ENCODE measurements at regions not wholly inside any gene's neighbourhood (a gene's known extent, or its start where the extent isn't known, plus 50 kb on each side); places are given as distances from the start of the nearest gene placed in this dataset.

DNA sequence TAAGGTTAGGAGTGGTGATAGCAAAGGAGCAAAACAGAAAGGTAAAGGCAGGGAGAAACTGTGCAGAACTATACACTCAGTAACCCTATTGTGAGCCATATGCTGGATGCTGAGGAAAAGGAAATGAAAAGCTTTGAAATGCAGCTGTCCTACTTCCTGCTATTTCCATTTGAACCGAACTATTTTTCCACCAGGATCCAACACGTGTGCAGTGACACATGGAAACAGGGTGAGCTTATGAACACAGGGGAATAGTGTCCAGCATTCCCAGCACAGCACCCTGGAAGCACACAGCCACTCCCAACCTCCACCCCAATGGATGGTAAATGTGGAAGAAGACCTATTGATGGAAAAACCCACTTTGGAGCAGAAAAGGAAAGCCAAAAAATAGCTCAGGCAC lies 69.0 kb upstream of the SLC12A2 start:
- no peaks in the 10 kb centered on the region for H3K9me3 ChIP-seq (ENCODE audit: control insufficient read depth, low read depth, low read length)
- no peak for TF ChIP-seq EZH2 (IDR thresholded peaks at IDR 0.05; ENCODE audit: low read length)
- TF ChIP-seq, protein P1, sequence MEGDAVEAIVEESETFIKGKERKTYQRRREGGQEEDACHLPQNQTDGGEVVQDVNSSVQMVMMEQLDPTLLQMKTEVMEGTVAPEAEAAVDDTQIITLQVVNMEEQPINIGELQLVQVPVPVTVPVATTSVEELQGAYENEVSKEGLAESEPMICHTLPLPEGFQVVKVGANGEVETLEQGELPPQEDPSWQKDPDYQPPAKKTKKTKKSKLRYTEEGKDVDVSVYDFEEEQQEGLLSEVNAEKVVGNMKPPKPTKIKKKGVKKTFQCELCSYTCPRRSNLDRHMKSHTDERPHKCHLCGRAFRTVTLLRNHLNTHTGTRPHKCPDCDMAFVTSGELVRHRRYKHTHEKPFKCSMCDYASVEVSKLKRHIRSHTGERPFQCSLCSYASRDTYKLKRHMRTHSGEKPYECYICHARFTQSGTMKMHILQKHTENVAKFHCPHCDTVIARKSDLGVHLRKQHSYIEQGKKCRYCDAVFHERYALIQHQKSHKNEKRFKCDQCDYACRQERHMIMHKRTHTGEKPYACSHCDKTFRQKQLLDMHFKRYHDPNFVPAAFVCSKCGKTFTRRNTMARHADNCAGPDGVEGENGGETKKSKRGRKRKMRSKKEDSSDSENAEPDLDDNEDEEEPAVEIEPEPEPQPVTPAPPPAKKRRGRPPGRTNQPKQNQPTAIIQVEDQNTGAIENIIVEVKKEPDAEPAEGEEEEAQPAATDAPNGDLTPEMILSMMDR (optimal IDR thresholded peaks at IDR 0.05 in 1 of 3, IDR thresholded peaks at IDR 0.05 in 1 of 3, conservative IDR thresholded peaks at IDR 0.05 in 1 of 3; ENCODE audit: extremely low read depth in 1 of 3, insufficient read depth in 2 of 3, low read length in 3 of 3): no peak
- no peak for FAIRE-seq
- H3K27me3 ChIP-seq (ENCODE audit: control insufficient read depth, extremely low read depth, insufficient read depth, low read length): no peaks in the 10 kb centered on the region
- dilution Hi-C loops (cut with MboI; ENCODE audit: extremely low pct_ligation_motif_present, low sequenced_read_pairs): no loop called here
- no peak overlapping the region for H3K27ac ChIP-seq (ENCODE audit: control insufficient read depth, insufficient read depth, low read length)
- no peak overlapping the region for H2AFZ ChIP-seq (ENCODE audit: control insufficient read depth, low read length)
- H3K9me1 ChIP-seq (ENCODE audit: control insufficient read depth, extremely low read depth, insufficient read depth, low read length): no peaks in the 10 kb centered on the region
- H3K4me1 ChIP-seq (ENCODE audit: control insufficient read depth, extremely low read depth, insufficient read depth, low read length): no peaks in the 10 kb centered on the region
- no peak overlapping the region for H3K4me2 ChIP-seq (ENCODE audit: control insufficient read depth, extremely low read depth, insufficient read depth, low read depth, low read length)
- H3K4me3 ChIP-seq (ENCODE audit: control insufficient read depth in 2 of 3, extremely low read depth in 1 of 3, insufficient read depth in 2 of 3, low read depth in 1 of 3, low read length in 3 of 3): no peak overlapping the region
- no peak for DNase-seq (ENCODE audit: low read depth, low spot score)
- H3K36me3 ChIP-seq (ENCODE audit: control insufficient read depth in 2 of 2, extremely low read depth in 1 of 2, insufficient read depth in 2 of 2, low read length in 2 of 2): peaks cover 0 to 1% of the 10 kb centered on the region in 2 experiments
- H4K20me1 ChIP-seq (ENCODE audit: control insufficient read depth, extremely low read depth, insufficient read depth, low read length): no peaks in the 10 kb centered on the region
- H3K9ac ChIP-seq (ENCODE audit: control insufficient read depth, extremely low read depth, insufficient read depth, low read length): no peak overlapping the region
- H3K79me2 ChIP-seq (ENCODE audit: control insufficient read depth, insufficient read depth, low read length): no peaks in the 10 kb centered on the region

DNA sequence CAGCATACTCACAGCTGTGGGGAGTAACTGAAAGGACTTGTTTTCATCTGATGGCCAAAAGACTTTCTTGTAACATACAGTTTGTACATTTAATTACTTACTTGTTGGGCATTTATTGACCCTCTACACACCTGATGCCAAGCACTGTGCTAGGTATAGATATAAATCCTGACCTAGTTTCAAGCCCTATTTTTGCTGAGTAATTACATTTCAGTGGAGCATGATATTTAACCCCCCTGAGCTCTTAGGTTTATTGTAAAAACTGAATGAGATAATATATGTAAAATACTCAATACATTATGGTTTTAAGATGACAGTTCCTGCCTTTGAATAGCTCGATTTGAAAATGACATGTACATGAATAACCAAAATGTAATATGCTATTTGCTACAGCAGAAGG lies 68.1 kb upstream of the SLC12A2 start:
- Histone ChIP-seq H3K9ac (ENCODE audit: control insufficient read depth, extremely low read depth, insufficient read depth, low read length) (no peak overlapping the region), H3K9me3 (ENCODE audit: control insufficient read depth, low read depth, low read length) (no peaks in the 10 kb centered on the region), H2AFZ (ENCODE audit: control insufficient read depth, low read length) (no peak overlapping the region), H3K27ac (ENCODE audit: control insufficient read depth, insufficient read depth, low read length) (no peak overlapping the region), H3K79me2 (ENCODE audit: control insufficient read depth, insufficient read depth, low read length) (no peaks in the 10 kb centered on the region), H3K9me1 (ENCODE audit: control insufficient read depth, extremely low read depth, insufficient read depth, low read length) (no peaks in the 10 kb centered on the region), H3K36me3 (ENCODE audit: control insufficient read depth in 2 of 2, extremely low read depth in 1 of 2, insufficient read depth in 2 of 2, low read length in 2 of 2) (peaks cover 0 to 1% of the 10 kb centered on the region in 2 experiments), H3K4me2 (ENCODE audit: control insufficient read depth, extremely low read depth, insufficient read depth, low read depth, low read length) (no peak overlapping the region), H3K27me3 (ENCODE audit: control insufficient read depth, extremely low read depth, insufficient read depth, low read length) (no peaks in the 10 kb centered on the region), H3K4me3 (ENCODE audit: control insufficient read depth in 2 of 3, extremely low read depth in 1 of 3, insufficient read depth in 2 of 3, low read depth in 1 of 3, low read length in 3 of 3) (no peak overlapping the region), H4K20me1 (ENCODE audit: control insufficient read depth, extremely low read depth, insufficient read depth, low read length) (no peaks in the 10 kb centered on the region), H3K4me1 (ENCODE audit: control insufficient read depth, extremely low read depth, insufficient read depth, low read length) (no peaks in the 10 kb centered on the region)
- DNase-seq (ENCODE audit: low read depth, low spot score): no peak
- dilution Hi-C loops (cut with MboI; ENCODE audit: extremely low pct_ligation_motif_present, low sequenced_read_pairs): no loop called here
- FAIRE-seq: no peak
- TF ChIP-seq, protein P1 (optimal IDR thresholded peaks at IDR 0.05 in 1 of 3, IDR thresholded peaks at IDR 0.05 in 1 of 3, conservative IDR thresholded peaks at IDR 0.05 in 1 of 3; ENCODE audit: extremely low read depth in 1 of 3, insufficient read depth in 2 of 3, low read length in 3 of 3): no peak
- TF ChIP-seq EZH2 (IDR thresholded peaks at IDR 0.05; ENCODE audit: low read length): no peak
